Heart left ventricle (tissue), 16 donors: ENCODE measurements at regions not wholly inside any gene's neighbourhood (a gene's known extent, or its start where the extent isn't known, plus 50 kb on each side); places are given as distances from the start of the nearest gene placed in this dataset.

Experiments used
- ATAC-seq, 4 donors: fragments of 200-7000 bp; cut with Tn5 transposase; one replicate each; pipeline ENCODE4 v1.9.1; 2020 to 2022; ENCODE audit warnings: moderate library complexity in 4 of 4, mild to moderate bottlenecking in 3 of 4, moderate number of reproducible peaks in 1 of 4
- DNase-seq, 5 donors: peaks; one replicate each; pipeline ENCODE4 v3.0.0-alpha.2; 2020
- H3K27ac ChIP-seq, 12 donors: fragments of 200-600 bp; sonication (generic) in 4 of 12; one replicate each; pipeline versions ENCODE4 v1.5.0 to v1.8.0; 2016 to 2022; ENCODE audit warnings: mild to moderate bottlenecking in 2 of 12
- H3K27me3 ChIP-seq, 9 donors: fragments of 200-600 bp; sonication (generic) in 2 of 9; one replicate each; pipeline versions ENCODE4 v1.5.1 to v1.8.0; 2016 to 2022; ENCODE audit warnings: mild to moderate bottlenecking in 3 of 9
- H3K36me3 ChIP-seq, 9 donors: fragments of 200-600 bp; sonication (generic) in 2 of 9; one replicate each; pipeline versions ENCODE4 v1.5.0 to v1.8.0; 2018 to 2022; ENCODE audit warnings: mild to moderate bottlenecking in 2 of 9
- H3K4me1 ChIP-seq, 12 donors: fragments of 200-600 bp; sonication (generic) in 4 of 12; one replicate each; pipeline versions ENCODE4 v1.5.0 to v1.8.0; 2016 to 2022; ENCODE audit warnings: mild to moderate bottlenecking in 3 of 12
- H3K4me3 ChIP-seq, 12 donors: fragments of 200-600 bp; sonication (generic) in 4 of 12; one replicate each; pipeline versions ENCODE4 v1.5.0 to v1.8.0; 2017 to 2022; ENCODE audit warnings: mild to moderate bottlenecking in 9 of 12, moderate library complexity in 4 of 12
- H3K9me3 ChIP-seq, 12 donors: fragments of 200-600 bp; sonication (generic) in 4 of 12; one replicate each; pipeline versions ENCODE4 v1.5.0 to v1.8.0; 2016 to 2022; ENCODE audit warnings: mild to moderate bottlenecking in 1 of 12
- POLR2A ChIP-seq, 2 donors: fragments of 450-650 bp; IDR thresholded peaks; one replicate each; pipeline ENCODE4 v1.6.1; 2017; ENCODE audit warnings: antibody characterized with exemption in 2 of 2, mild to moderate bottlenecking in 2 of 2, moderate library complexity in 2 of 2
- WGBS, 4 donors: extraction: QIAGEN DNeasy Blood & Tissue Kit in 2 of 4; methylation state at CpG; one replicate each; pipeline versions ENCODE4 v1.1.5 to v1.1.7; 2013 to 2018; 5-methylcytosine and 5-hydroxymethylcytosine counted together
- intact Hi-C, 10 donors: fragments of 100-400 bp; cut with DNase I; formaldehyde crosslinking; loops; one replicate each; pipeline versions ENCODE4 v1.11.1 to v1.14.2; 2022
- TF ChIP-seq, protein P1 (sequence below), 12 donors: fragments of 200-600 bp; sonication (generic) in 4 of 12; IDR thresholded peaks; one replicate each; pipeline versions ENCODE4 v1.5.0 to v1.8.0; 2018 to 2022; ENCODE audit warnings: antibody characterized with exemption in 12 of 12, mild to moderate bottlenecking in 5 of 12
- donor health status: ischemic (EF 13 %, LVEDD 7.1; RV severe dilation, severe dysfunction).
- donor health status: healthy with polysubstance abuse.
- donor health status: DM: no; HTN: yes; CAD: no.
- donor health status: DM: no; HTN: no; CAD: no.
- donor health status: ischemic (EF 25% LVEDD 6.9; RV normal size, moderate dysfunction).
- donor health status: ischemic (EF 25% LVEDD 5.7; RV mildly dilated, moderate dysfunction).
- donor health status: healthy.
- donor health status: DM: yes; HTN: yes; CAD: no.
- donor health status: ischemic (EF 35%, LVEDD 5.7; RV mildly dilated, moderate dysfunction).
- donor health status: nonischemic (EF 11% LVEDD 7.7; RV severe dilation, severe dysfunction).
- donor health status: DM: yes; HTN: yes; CAD: no.
- donor health status: PGD.
- donor health status: ischemic (EF 29% LVEDD 5.4; RV normal size, mild dysfunction).
- donor health status: nonischemic (EF 23%, LVEDD 6.1; RV moderate dilation, normal function).

DNA sequence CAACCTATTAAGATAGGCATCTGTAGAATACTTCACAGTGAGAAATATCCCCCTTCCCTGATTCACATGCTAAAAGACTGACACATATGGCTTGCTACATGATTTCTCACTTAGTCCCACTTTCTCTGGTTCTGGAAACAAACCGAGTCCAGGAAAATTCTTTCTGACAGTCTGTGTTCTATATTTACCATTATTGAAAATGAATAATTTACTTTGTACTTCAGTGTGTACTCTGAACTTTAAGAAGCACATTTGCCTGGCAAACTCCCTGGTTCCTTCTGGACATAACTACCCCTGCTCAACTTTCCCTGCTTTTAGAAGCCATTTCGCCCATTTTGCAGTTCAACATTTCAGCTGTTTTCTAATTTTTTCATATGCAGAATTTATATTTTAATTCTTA lies 53.6 kb downstream of the APCS start:
- Histone ChIP-seq H3K4me1 (peaks cover 0 to 5% (median 0%) of the 10 kb centered on the region in 12 donors), H3K9me3 (peaks cover 0 to 11% (median 0%) of the 10 kb centered on the region in 12 donors), H3K27me3 (no peaks in the 10 kb centered on the region), H3K27ac (no peak overlapping the region), H3K4me3 (no peak overlapping the region), H3K36me3 (no peaks in the 10 kb centered on the region)
- intact Hi-C loops, result no loop called here
- no peak for TF ChIP-seq POLR2A (IDR thresholded peaks at IDR 0.05)
- TF ChIP-seq, protein P1, sequence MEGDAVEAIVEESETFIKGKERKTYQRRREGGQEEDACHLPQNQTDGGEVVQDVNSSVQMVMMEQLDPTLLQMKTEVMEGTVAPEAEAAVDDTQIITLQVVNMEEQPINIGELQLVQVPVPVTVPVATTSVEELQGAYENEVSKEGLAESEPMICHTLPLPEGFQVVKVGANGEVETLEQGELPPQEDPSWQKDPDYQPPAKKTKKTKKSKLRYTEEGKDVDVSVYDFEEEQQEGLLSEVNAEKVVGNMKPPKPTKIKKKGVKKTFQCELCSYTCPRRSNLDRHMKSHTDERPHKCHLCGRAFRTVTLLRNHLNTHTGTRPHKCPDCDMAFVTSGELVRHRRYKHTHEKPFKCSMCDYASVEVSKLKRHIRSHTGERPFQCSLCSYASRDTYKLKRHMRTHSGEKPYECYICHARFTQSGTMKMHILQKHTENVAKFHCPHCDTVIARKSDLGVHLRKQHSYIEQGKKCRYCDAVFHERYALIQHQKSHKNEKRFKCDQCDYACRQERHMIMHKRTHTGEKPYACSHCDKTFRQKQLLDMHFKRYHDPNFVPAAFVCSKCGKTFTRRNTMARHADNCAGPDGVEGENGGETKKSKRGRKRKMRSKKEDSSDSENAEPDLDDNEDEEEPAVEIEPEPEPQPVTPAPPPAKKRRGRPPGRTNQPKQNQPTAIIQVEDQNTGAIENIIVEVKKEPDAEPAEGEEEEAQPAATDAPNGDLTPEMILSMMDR (IDR thresholded peaks at IDR 0.05), result no peak
- no peak for ATAC-seq
- 82 to 86% (median 84%) methylated on average over 2 of the region's 2 CpGs for WGBS, 4 donors
- no peak for DNase-seq

DNA sequence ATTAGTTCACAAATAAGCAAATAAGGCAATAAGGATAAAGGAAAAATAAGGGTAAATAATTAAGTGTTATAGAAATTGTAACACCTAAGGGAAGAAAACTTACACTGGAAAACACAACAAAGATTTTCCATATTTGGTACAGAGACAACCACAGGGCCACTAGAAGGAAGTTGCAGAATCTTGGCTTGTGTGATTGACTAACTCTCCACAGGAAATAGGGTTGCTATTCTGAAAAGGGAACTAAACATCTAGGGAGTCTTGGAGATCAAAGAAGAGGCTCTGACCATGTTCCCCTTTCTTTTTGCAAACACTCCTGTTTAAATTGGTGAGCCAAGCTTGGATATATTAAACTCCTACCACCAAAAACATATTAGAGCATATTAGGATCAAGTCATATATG lies 59.1 kb downstream of the APCS start:
- TF ChIP-seq, protein P1 (IDR thresholded peaks at IDR 0.05), result no peak
- TF ChIP-seq POLR2A (IDR thresholded peaks at IDR 0.05), result no peak
- Histone ChIP-seq H3K9me3 (peaks cover 0 to 11% (median 0%) of the 10 kb centered on the region in 12 donors), H3K27me3 (no peaks in the 10 kb centered on the region), H3K36me3 (no peaks in the 10 kb centered on the region), H3K4me3 (no peak overlapping the region), H3K27ac (peak overlapping the region in 1 of 12 donors; percentile 66), H3K4me1 (peaks cover 0 to 14% (median 0%) of the 10 kb centered on the region in 12 donors)
- ATAC-seq, result peak in 3 of 4 donors; percentile 56 to 72 (median 64)
- intact Hi-C loops, result no loop called here
- no peak for DNase-seq

DNA sequence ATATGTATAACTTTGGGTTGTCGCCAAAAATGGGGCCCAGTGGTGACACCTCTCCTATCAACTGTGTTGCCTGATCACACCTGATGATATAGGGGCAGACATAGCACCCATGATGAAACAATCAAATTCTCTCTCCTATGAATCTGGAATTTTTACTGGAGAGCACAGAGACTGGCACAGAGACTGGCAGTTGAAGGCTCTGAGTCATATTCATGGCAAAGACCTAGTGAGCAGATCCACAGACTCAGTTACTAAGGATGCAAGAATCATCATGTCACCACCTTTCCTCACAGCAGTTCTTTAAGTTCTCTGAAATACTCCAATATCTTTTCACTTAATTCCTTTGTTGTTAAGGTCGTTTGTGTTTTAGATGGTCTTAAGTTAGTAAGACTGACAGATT lies 60.0 kb downstream of the APCS start:
- DNase-seq (no peak), ATAC-seq (no peak)
- Histone ChIP-seq H3K4me3 (no peak overlapping the region), H3K27me3 (no peaks in the 10 kb centered on the region), H3K4me1 (peaks cover 0 to 14% (median 0%) of the 10 kb centered on the region in 12 donors), H3K36me3 (no peaks in the 10 kb centered on the region), H3K9me3 (peaks cover 0 to 11% (median 0%) of the 10 kb centered on the region in 12 donors), H3K27ac (no peak overlapping the region)
- TF ChIP-seq POLR2A (IDR thresholded peaks at IDR 0.05), result no peak
- TF ChIP-seq, protein P1 (IDR thresholded peaks at IDR 0.05), result no peak
- intact Hi-C loops, result no loop called here
- 72 to 83% (median 75%) methylated on average over 2 of the region's 2 CpGs for WGBS, 4 donors

DNA sequence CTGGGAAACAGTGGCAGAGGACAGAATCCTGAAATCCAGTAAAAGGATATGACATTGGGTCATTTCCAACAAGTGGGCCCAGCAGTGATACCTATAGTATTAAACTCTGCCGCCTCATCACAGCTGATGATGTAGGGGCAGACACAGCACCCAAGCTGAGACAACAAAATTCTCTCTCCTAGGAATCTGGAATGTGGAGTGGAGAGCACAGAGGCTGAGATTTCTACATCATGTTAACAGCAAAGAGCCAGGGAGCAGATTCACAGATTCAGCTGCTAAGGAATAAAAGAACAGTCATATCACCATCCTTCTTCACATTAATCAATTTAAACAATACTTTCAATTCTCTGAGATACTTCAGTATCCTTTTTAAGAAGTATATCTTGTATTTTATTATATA lies 61.9 kb downstream of the CRP start:
- Histone ChIP-seq H3K9me3 (no peaks in the 10 kb centered on the region), H3K27me3 (no peaks in the 10 kb centered on the region), H3K36me3 (no peaks in the 10 kb centered on the region), H3K27ac (no peak overlapping the region), H3K4me3 (no peak overlapping the region), H3K4me1 (no peaks in the 10 kb centered on the region)
- TF ChIP-seq, protein P1 (IDR thresholded peaks at IDR 0.05), result no peak
- no peak for TF ChIP-seq POLR2A (IDR thresholded peaks at IDR 0.05)
- DNase-seq (no peak), ATAC-seq (no peak)
- intact Hi-C loops, result no loop called here
- 91 to 100% (median 95%) methylated on average over 1 of the region's 1 CpG for WGBS, 4 donors
